ENCODE measurements at regions not wholly inside any gene's neighbourhood (a gene's known extent, or its start where the extent isn't known, plus 50 kb on each side); places are given as distances from the start of the nearest gene placed in this dataset.
A peak's percentile ranks its signal among the peaks of the same experiment; 100 is the strongest.

DNA sequence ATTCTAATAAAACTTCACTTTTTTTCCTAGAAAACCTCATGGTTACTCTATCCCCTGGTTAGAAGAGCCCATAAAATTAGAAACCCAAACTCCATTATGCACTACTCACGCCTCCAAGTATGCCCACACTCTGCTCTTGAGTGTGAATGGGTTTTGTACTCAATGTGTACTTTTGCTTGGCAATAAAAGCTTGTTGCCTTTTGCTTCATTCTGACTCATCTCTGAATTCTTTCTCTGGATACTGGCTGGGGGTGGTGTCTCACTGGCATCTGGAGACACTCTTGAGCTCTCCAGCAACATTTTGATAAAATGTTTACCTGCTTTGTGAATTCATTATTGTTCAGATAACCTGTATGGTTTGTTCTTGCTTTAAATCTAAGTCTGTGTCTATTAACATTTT, 963.3 kb downstream of the TRAM1L1 start:
- TF ChIP-seq EGR1 (IDR thresholded peaks at IDR 0.05) (no peak), ZBTB7A (IDR thresholded peaks at IDR 0.05; ENCODE audit: low read depth) (no peak), CEBPB (IDR thresholded peaks at IDR 0.05) (no peak), YY1 (IDR thresholded peaks at IDR 0.05; ENCODE audit: low read depth) (no peak), TEAD4 (IDR thresholded peaks at IDR 0.05) (no peak), RAD21 (IDR thresholded peaks at IDR 0.05; ENCODE audit: low read depth) (no peak), EP300 (IDR thresholded peaks at IDR 0.05; ENCODE audit: borderline replicate concordance) (no peak), TCF12 (IDR thresholded peaks at IDR 0.05; ENCODE audit: low read depth) (no peak)
- TF ChIP-seq, protein P1, sequence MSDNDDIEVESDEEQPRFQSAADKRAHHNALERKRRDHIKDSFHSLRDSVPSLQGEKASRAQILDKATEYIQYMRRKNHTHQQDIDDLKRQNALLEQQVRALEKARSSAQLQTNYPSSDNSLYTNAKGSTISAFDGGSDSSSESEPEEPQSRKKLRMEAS (IDR thresholded peaks at IDR 0.05) = no peak
- TF ChIP-seq, protein P2, sequence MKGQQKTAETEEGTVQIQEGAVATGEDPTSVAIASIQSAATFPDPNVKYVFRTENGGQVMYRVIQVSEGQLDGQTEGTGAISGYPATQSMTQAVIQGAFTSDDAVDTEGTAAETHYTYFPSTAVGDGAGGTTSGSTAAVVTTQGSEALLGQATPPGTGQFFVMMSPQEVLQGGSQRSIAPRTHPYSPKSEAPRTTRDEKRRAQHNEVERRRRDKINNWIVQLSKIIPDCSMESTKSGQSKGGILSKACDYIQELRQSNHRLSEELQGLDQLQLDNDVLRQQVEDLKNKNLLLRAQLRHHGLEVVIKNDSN (IDR thresholded peaks at IDR 0.05) = no peak

DNA sequence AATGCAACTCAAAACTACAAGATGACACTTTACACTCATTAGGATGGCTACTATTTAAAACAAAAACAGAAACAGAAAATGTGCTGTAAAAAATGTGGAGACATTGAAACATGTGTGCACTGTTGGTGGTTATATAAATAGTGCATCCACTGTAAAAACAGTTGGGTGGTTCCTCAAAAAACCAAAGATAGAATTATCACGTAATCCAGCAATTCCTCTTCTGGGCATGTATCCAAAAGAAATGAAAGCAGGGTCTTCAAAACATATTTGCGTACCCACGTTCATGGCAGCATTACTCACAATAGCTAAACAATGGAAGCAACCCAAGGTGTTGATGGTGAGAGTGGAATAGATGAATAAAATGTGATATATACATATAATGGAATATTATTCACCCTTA, 967.2 kb downstream of the TRAM1L1 start:
- TF ChIP-seq RAD21 (IDR thresholded peaks at IDR 0.05; ENCODE audit: low read depth) (no peak), CEBPB (IDR thresholded peaks at IDR 0.05) (no peak), EP300 (IDR thresholded peaks at IDR 0.05; ENCODE audit: borderline replicate concordance) (no peak), TAF1 (IDR thresholded peaks at IDR 0.05; ENCODE audit: low read depth) (no peak), NFIC (IDR thresholded peaks at IDR 0.05) (no peak), TEAD4 (IDR thresholded peaks at IDR 0.05) (no peak), EGR1 (IDR thresholded peaks at IDR 0.05) (no peak), YY1 (IDR thresholded peaks at IDR 0.05; ENCODE audit: low read depth) (no peak), TCF12 (IDR thresholded peaks at IDR 0.05; ENCODE audit: low read depth) (no peak), ZBTB7A (IDR thresholded peaks at IDR 0.05; ENCODE audit: low read depth) (no peak), FOXM1 (IDR thresholded peaks at IDR 0.05; ENCODE audit: borderline replicate concordance, low read depth) (no peak), CREB1 (IDR thresholded peaks at IDR 0.05; ENCODE audit: low read depth) (no peak)
- TF ChIP-seq, protein P3, sequence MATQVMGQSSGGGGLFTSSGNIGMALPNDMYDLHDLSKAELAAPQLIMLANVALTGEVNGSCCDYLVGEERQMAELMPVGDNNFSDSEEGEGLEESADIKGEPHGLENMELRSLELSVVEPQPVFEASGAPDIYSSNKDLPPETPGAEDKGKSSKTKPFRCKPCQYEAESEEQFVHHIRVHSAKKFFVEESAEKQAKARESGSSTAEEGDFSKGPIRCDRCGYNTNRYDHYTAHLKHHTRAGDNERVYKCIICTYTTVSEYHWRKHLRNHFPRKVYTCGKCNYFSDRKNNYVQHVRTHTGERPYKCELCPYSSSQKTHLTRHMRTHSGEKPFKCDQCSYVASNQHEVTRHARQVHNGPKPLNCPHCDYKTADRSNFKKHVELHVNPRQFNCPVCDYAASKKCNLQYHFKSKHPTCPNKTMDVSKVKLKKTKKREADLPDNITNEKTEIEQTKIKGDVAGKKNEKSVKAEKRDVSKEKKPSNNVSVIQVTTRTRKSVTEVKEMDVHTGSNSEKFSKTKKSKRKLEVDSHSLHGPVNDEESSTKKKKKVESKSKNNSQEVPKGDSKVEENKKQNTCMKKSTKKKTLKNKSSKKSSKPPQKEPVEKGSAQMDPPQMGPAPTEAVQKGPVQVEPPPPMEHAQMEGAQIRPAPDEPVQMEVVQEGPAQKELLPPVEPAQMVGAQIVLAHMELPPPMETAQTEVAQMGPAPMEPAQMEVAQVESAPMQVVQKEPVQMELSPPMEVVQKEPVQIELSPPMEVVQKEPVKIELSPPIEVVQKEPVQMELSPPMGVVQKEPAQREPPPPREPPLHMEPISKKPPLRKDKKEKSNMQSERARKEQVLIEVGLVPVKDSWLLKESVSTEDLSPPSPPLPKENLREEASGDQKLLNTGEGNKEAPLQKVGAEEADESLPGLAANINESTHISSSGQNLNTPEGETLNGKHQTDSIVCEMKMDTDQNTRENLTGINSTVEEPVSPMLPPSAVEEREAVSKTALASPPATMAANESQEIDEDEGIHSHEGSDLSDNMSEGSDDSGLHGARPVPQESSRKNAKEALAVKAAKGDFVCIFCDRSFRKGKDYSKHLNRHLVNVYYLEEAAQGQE (IDR thresholded peaks at IDR 0.05; ENCODE audit: low read depth) = no peak
- TF ChIP-seq, protein P1 (IDR thresholded peaks at IDR 0.05) = no peak
- TF ChIP-seq, protein P2 (IDR thresholded peaks at IDR 0.05) = no peak

DNA sequence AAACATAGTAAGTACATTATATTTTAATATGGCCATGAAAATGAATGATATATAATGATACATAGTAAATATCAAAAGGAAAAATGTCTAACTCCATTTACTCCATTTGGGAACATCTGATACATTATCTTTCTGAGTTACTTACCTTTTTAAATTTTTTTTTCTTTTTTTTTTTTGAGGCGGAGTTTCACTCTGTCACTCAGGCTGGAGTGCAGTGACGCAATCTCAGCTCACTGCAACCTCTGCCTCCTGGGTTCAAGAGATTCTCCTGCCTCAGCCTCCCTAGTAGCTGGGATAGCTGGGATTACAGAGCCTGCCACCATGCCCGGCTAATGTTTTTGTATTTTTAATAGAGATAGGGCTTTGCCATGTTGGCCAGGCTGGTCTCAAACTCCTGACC, 972.5 kb downstream of the TRAM1L1 start:
- peak; percentile 49; the same call in 1 of the 2 replicates for TF ChIP-seq CEBPB (IDR thresholded peaks at IDR 0.05)

DNA sequence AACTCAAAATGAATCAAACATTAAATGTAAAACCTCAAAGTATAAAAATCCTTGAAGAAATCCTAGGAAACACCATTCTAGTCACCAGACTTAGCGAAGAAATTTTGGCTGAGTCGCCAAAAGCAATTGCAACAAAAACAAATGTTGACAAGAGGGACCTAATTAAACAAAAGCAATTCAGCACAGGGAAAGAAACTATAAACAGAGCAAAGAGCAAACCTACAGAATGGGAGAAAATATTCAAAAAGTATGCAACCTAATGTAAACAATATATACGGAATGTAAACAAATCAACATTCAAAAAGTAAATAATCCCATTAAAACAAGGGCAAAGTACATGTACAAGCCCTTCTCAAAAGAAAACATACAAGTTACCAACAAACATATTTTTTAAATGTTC, 974.7 kb downstream of the TRAM1L1 start:
- TF ChIP-seq CREB1 (IDR thresholded peaks at IDR 0.05; ENCODE audit: low read depth) (no peak), NFIC (IDR thresholded peaks at IDR 0.05) (no peak), ZBTB7A (IDR thresholded peaks at IDR 0.05; ENCODE audit: low read depth) (no peak), TCF12 (IDR thresholded peaks at IDR 0.05; ENCODE audit: low read depth) (no peak), TEAD4 (IDR thresholded peaks at IDR 0.05) (no peak), EP300 (IDR thresholded peaks at IDR 0.05; ENCODE audit: borderline replicate concordance) (no peak), FOXM1 (IDR thresholded peaks at IDR 0.05; ENCODE audit: borderline replicate concordance, low read depth) (no peak), YY1 (IDR thresholded peaks at IDR 0.05; ENCODE audit: low read depth) (no peak)
- TF ChIP-seq, protein P1 (IDR thresholded peaks at IDR 0.05) = no peak
- TF ChIP-seq, protein P3 (IDR thresholded peaks at IDR 0.05; ENCODE audit: low read depth) = no peak
- TF ChIP-seq, protein P2 (IDR thresholded peaks at IDR 0.05) = no peak

DNA sequence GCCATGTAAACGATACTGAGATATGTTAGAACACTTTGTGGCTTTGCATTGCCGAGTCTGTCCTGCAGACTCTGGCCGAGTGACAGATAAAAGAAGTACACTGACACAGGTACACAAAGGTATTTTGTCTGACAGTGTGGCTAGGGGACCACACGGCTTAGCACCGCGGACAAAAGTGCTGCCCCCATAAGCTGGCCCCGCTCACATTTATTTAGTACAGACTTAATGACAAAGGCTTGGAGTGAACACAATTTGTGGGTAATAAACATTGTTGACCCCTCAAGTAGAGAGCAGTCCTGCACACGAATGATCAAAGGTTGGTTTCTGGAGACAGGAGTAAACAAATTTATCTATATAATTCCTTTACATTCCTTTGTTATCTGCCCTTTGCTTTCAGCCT, 976.8 kb downstream of the TRAM1L1 start:
- no peak for TF ChIP-seq TCF12 (IDR thresholded peaks at IDR 0.05; ENCODE audit: low read depth)
- no peak for TF ChIP-seq NFIC (IDR thresholded peaks at IDR 0.05)
- no peak for TF ChIP-seq TEAD4 (IDR thresholded peaks at IDR 0.05)
- no peak for TF ChIP-seq EP300 (IDR thresholded peaks at IDR 0.05; ENCODE audit: borderline replicate concordance)

DNA sequence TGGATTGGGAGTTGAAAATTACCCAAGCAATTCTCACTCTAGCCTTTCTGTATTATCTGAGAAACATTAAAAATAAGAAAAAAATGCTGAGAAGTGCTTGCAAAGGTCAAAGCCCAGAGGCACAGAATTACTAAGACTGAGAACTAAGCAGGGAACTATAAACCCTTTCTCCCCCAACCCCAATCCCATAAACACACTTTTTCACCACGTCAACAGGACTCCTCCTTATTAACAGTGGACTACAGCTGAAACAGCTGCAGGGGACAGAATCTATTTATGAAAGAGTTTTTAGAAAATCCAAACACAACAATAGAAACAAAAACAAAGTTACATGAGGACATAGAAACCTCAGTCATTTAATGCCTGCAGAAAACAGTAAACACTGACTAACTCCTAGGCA, 984.1 kb downstream of the TRAM1L1 start:
- TF ChIP-seq RAD21 (IDR thresholded peaks at IDR 0.05; ENCODE audit: low read depth) = no peak
- TF ChIP-seq, protein P3 (IDR thresholded peaks at IDR 0.05; ENCODE audit: low read depth) = no peak
- TF ChIP-seq TCF12 (IDR thresholded peaks at IDR 0.05; ENCODE audit: low read depth) = no peak
- no peak for TF ChIP-seq NFIC (IDR thresholded peaks at IDR 0.05)
- TF ChIP-seq, protein P2 (IDR thresholded peaks at IDR 0.05) = no peak
- TF ChIP-seq YY1 (IDR thresholded peaks at IDR 0.05; ENCODE audit: low read depth) = no peak
- TF ChIP-seq EGR1 (IDR thresholded peaks at IDR 0.05) = no peak
- TF ChIP-seq TEAD4 (IDR thresholded peaks at IDR 0.05) = no peak
- TF ChIP-seq TAF1 (IDR thresholded peaks at IDR 0.05; ENCODE audit: low read depth) = no peak
- TF ChIP-seq FOXM1 (IDR thresholded peaks at IDR 0.05; ENCODE audit: borderline replicate concordance, low read depth) = no peak
- TF ChIP-seq EP300 (IDR thresholded peaks at IDR 0.05; ENCODE audit: borderline replicate concordance) = no peak
- no peak for TF ChIP-seq CREB1 (IDR thresholded peaks at IDR 0.05; ENCODE audit: low read depth)
- TF ChIP-seq, protein P1 (IDR thresholded peaks at IDR 0.05) = no peak
- TF ChIP-seq ZBTB7A (IDR thresholded peaks at IDR 0.05; ENCODE audit: low read depth) = no peak
- TF ChIP-seq CEBPB (IDR thresholded peaks at IDR 0.05) = no peak
